OCI-LY1 (cell line): ENCODE measurements at regions not wholly inside any gene's neighbourhood (a gene's known extent, or its start where the extent isn't known, plus 50 kb on each side); places are given as distances from the start of the nearest gene placed in this dataset.

Experiments used
- CTCF ChIP-seq: fragments of 200-600 bp; sonication (generic), shearing (Covaris generic); IDR thresholded peaks from 2 replicates; pipeline ENCODE4 v1.5.1; 2017; ENCODE audit warnings: mild to moderate bottlenecking, antibody characterized with exemption, low read length, moderate library complexity, mixed read lengths
- EZH2 ChIP-seq: fragments of 200-600 bp; sonication (generic), shearing (Covaris generic); IDR thresholded peaks from 2 replicates; pipeline ENCODE4 v1.8.0; 2017; ENCODE audit warnings: borderline replicate concordance, mixed run types, mild to moderate bottlenecking, antibody characterized with exemption, low read length, moderate library complexity, mixed read lengths

- TF ChIP-seq EZH2 (no peak), CTCF (no peak)
These were observed 381.4 kb upstream of the TGFBR2 start for GRCh38 chr3:30225021-30225420.
